OCI-LY3 (cell line): ENCODE measurements at regions not wholly inside any gene's neighbourhood (a gene's known extent, or its start where the extent isn't known, plus 50 kb on each side); places are given as distances from the start of the nearest gene placed in this dataset.

Experiments
- H2AFZ ChIP-seq: fragments of 200-600, 300-600 bp; shearing (Covaris generic); 2 replicates; pipeline ENCODE4 v1.6.0; 2014; ENCODE audit warnings: antibody characterized with exemption, low read depth, low read length
- H3K27ac ChIP-seq: fragments of 200-600, 300-600 bp; sonication (generic); 2 replicates; pipeline ENCODE4 v1.5.1; 2014; ENCODE audit warnings: mild to moderate bottlenecking, low read length, moderate library complexity, mixed read lengths
- H3K27me3 ChIP-seq: fragments of 200-600, 300-600 bp; sonication (generic); 2 replicates; pipeline ENCODE4 v1.6.1; 2014; ENCODE audit warnings: low read depth, low read length, mixed read lengths
- H3K36me3 ChIP-seq: fragments of 200-600, 300-600 bp; sonication (generic); replicated peaks from 2 replicates; pipeline ENCODE3; 2014; ENCODE audit warnings: low read depth, low read length, mixed read lengths
- H3K4me1 ChIP-seq: fragments of 300-600, 200-600 bp; sonication (generic); 2 replicates; pipeline ENCODE4 v1.6.1; 2014; ENCODE audit warnings: low read length, mixed read lengths
- H3K4me2 ChIP-seq: fragments of 200-600, 300-600 bp; sonication (generic); 2 replicates; pipeline ENCODE4 v1.6.1; 2014; ENCODE audit warnings: low read length, mixed read lengths
- H3K4me3 ChIP-seq: fragments of 300-600, 200-600 bp; sonication (generic); 2 replicates; pipeline ENCODE4 v1.5.1; 2014; ENCODE audit warnings: antibody characterized with exemption, mild to moderate bottlenecking, low read length, moderate library complexity
- H3K79me2 ChIP-seq: fragments of 300-600, 200-600 bp; shearing (Covaris generic); 2 replicates; pipeline ENCODE4 v1.6.1; 2014; ENCODE audit warnings: mild to moderate bottlenecking, low read length, mixed read lengths
- H3K9ac ChIP-seq: fragments of 300-600, 200-600 bp; shearing (Covaris generic); 2 replicates; pipeline ENCODE4 v1.6.0; 2014; ENCODE audit warnings: mild to moderate bottlenecking, low read length, moderate library complexity
- H3K9me3 ChIP-seq: fragments of 200-600, 300-600 bp; shearing (Covaris generic); 2 replicates; pipeline ENCODE4 v1.6.1; 2014; ENCODE audit warnings: low read length, mixed read lengths; ENCODE audit not compliant: insufficient read depth
- H4K20me1 ChIP-seq: fragments of 200-600, 300-600 bp; sonication (generic); 2 replicates; pipeline ENCODE4 v1.6.1; 2016; ENCODE audit warnings: low read length, mixed read lengths; ENCODE audit not compliant: insufficient read depth
- EZH2phosphoT487 ChIP-seq: fragments of 200-600 bp; shearing (Covaris generic); IDR thresholded peaks from 2 replicates; pipeline ENCODE4 v1.6.1; 2018; ENCODE audit warnings: antibody characterized with exemption, mixed run types, low read depth
- TF ChIP-seq, protein P1 (sequence below): fragments of 200-600, 300-600 bp; sonication (generic); IDR thresholded peaks from 2 replicates; pipeline ENCODE4 v1.5.1; 2014; ENCODE audit warnings: antibody characterized with exemption, low read length, low read depth

DNA sequence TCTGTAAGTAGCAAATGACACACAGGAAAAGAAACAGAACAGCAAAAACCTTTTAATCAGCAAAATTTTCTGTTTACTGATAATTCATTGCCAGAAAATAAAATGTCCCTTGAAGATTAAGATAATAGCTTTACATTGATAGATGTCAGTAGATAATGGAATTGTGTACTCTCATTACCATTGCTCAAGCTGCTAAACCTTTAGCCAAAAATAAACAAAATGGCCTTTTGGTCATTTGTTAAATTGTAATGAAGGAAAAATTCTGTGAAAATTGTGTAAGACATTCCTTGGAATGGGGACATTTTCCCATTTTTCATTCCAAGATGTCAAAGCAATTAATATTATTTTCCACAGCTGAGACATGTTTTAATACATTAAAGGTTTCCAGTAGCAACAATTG is 189.8 kb downstream of the PLOD2 start:
- H3K9ac ChIP-seq: no peak overlapping the region
- no peak overlapping the region for H3K27ac ChIP-seq
- H3K79me2 ChIP-seq: no peaks in the 10 kb centered on the region
- no peak overlapping the region for H2AFZ ChIP-seq
- no peaks in the 10 kb centered on the region for H3K9me3 ChIP-seq
- H3K4me3 ChIP-seq: no peak overlapping the region
- no peaks in the 10 kb centered on the region for H4K20me1 ChIP-seq
- TF ChIP-seq EZH2phosphoT487: no peak
- TF ChIP-seq, protein P1, sequence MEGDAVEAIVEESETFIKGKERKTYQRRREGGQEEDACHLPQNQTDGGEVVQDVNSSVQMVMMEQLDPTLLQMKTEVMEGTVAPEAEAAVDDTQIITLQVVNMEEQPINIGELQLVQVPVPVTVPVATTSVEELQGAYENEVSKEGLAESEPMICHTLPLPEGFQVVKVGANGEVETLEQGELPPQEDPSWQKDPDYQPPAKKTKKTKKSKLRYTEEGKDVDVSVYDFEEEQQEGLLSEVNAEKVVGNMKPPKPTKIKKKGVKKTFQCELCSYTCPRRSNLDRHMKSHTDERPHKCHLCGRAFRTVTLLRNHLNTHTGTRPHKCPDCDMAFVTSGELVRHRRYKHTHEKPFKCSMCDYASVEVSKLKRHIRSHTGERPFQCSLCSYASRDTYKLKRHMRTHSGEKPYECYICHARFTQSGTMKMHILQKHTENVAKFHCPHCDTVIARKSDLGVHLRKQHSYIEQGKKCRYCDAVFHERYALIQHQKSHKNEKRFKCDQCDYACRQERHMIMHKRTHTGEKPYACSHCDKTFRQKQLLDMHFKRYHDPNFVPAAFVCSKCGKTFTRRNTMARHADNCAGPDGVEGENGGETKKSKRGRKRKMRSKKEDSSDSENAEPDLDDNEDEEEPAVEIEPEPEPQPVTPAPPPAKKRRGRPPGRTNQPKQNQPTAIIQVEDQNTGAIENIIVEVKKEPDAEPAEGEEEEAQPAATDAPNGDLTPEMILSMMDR: no peak
- no peaks in the 10 kb centered on the region for H3K4me1 ChIP-seq
- no peaks in the 10 kb centered on the region for H3K27me3 ChIP-seq
- H3K36me3 ChIP-seq: no peaks in the 10 kb centered on the region
- no peak overlapping the region for H3K4me2 ChIP-seq

DNA sequence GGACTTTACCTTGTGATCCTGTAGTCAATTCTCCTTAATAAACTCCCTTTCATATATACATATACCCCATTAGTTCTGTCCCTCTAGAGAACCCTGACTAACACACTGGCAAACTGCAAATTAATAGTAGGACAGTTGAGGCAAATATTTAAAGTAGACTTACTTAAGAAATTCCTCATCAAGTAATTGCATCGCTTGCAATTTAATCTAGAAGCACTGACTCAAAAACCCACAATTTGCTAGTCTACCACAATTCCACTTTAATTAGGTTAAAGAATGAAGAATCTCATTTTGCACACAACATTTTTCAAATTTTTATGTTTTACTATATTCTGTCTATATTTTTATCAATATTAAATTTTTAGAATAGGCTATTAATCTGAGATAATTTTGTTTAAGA is 188.1 kb downstream of the PLOD2 start:
- TF ChIP-seq, protein P1: no peak
- no peak for TF ChIP-seq EZH2phosphoT487
- no peak overlapping the region for H3K27ac ChIP-seq
- no peaks in the 10 kb centered on the region for H3K36me3 ChIP-seq
- H3K4me1 ChIP-seq: no peaks in the 10 kb centered on the region
- H4K20me1 ChIP-seq: no peaks in the 10 kb centered on the region
- H3K4me2 ChIP-seq: no peak overlapping the region
- H3K79me2 ChIP-seq: no peaks in the 10 kb centered on the region
- no peak overlapping the region for H3K4me3 ChIP-seq
- no peak overlapping the region for H3K9ac ChIP-seq
- H3K27me3 ChIP-seq: no peaks in the 10 kb centered on the region
- H3K9me3 ChIP-seq: no peaks in the 10 kb centered on the region
- no peak overlapping the region for H2AFZ ChIP-seq

DNA sequence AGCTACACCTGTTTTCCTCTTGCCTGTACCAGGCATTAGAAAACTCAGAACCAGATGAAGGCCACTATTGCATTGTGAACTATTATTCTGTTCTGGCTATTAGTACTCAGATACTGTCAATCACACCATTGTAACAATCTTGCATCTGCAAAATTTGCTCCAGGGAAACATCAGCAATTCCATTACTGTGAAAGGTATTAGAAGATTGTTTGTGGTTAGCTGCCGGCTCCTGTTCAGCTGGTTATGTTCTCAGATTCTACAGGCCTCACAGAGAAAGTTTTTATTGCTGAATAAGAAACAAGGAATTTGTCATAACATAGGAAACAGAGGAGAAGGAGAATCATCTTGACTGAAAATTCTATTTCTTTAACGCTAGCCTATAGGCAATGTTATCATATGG is 179.9 kb downstream of the PLOD2 start:
- no peak overlapping the region for H3K27ac ChIP-seq
- H3K36me3 ChIP-seq: no peaks in the 10 kb centered on the region
- no peak overlapping the region for H3K9ac ChIP-seq
- no peak overlapping the region for H3K4me2 ChIP-seq
- H3K4me1 ChIP-seq: no peaks in the 10 kb centered on the region
- H3K4me3 ChIP-seq: no peak overlapping the region
- H4K20me1 ChIP-seq: no peaks in the 10 kb centered on the region
- H3K79me2 ChIP-seq: no peaks in the 10 kb centered on the region
- H3K9me3 ChIP-seq: no peaks in the 10 kb centered on the region; the same call in 1 of the 2 replicates
- TF ChIP-seq EZH2phosphoT487: no peak
- TF ChIP-seq, protein P1: no peak
- no peaks in the 10 kb centered on the region for H3K27me3 ChIP-seq
- H2AFZ ChIP-seq: no peak overlapping the region

DNA sequence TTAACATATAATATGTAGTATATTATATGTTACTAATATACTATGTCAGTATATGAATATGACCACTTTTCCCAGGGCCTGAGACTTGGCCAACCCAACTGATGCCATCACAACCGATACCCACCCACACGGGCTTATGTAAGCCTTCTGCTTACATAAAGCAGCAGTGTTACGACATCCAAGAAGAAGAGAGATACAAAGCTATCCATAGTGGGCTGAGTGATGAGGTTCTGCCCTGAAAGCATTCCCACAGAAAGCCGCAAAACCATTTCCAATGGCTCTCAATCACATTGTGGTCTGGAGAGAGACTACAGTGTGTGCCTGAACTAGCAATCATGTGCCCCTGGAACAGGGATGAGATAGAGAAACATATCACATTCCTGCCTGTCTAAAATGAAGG is 177.9 kb downstream of the PLOD2 start:
- Histone ChIP-seq H3K27me3 (no peaks in the 10 kb centered on the region), H2AFZ (no peak overlapping the region), H3K9me3 (no peaks in the 10 kb centered on the region; the same call in 1 of the 2 replicates), H4K20me1 (no peaks in the 10 kb centered on the region), H3K9ac (no peak overlapping the region), H3K4me2 (no peak overlapping the region), H3K4me3 (no peak overlapping the region), H3K27ac (no peak overlapping the region), H3K4me1 (no peaks in the 10 kb centered on the region), H3K36me3 (no peaks in the 10 kb centered on the region), H3K79me2 (no peaks in the 10 kb centered on the region)
- no peak for TF ChIP-seq EZH2phosphoT487
- TF ChIP-seq, protein P1: no peak
